SIG-M5 (cell line): ENCODE measurements at regions not wholly inside any gene's neighbourhood (a gene's known extent, or its start where the extent isn't known, plus 50 kb on each side); places are given as distances from the start of the nearest gene placed in this dataset.
"Not testable (repeated sequence)": the region's sequence is repeated elsewhere in the genome, so short reads cannot be mapped to it uniquely, and the experiment has no call there.

ENCODE experiments used
- DNase-seq: peaks from one replicate; lab custom pipeline; 2025; lab: John Stamatoyannopoulos, UW

DNA sequence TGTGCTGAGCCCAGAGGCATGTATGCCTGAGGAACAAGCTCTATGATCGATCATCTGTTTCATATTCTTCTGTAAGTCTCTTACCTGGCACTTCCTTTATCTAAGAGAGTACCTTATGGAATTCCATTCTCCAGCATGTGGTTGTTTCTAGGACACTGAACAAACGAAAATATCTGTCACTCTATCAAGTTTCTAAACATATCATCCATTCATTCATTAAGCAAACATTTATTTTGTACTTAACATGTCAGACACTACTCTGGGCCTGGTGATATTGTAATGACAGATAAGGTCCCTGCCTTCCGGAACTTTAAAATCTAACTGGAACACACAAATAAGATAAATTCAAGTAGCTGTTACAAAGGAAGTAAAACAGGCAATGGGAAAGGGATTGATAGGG lies 477.1 kb downstream of the IGSF11 start:
- DNase-seq = no peak

DNA sequence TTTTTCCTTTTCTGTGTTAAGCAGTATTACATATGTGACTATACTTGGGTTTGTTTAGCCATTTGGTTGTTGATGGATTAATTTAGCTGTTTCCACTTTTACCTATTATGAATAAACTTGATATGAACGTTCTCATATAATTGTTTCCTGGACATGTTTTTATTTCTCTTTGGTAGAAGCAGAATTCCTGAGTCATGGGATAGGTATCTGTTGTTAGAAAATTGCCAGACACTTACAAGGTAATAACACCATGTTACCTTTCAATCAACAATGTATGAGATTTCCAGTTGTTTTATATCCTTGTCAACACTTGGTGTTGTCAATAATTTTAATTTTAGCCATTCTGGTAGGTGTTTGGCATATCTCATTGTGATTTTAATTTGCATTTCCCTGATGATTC lies 475.4 kb downstream of the IGSF11 start:
- DNase-seq = no peak

DNA sequence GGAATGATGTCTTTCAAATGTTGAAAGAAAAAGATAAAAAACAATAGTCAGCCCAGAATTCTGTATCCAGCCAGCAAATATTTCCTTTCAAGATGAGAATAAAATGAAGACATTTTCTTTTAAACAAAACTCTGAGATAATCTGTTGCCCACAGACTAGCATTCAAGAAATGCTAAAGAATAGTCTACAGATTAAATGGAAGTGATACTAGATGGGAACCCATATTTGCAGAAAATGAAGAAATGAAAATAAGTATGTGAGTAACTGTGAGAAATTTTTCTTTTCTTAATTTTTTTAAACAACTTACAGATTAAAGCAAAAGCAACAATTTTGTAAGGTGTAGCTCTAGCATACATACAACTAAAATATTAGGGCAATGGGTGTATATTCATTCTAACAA lies 469.8 kb downstream of the IGSF11 start:
- no peak for DNase-seq

DNA sequence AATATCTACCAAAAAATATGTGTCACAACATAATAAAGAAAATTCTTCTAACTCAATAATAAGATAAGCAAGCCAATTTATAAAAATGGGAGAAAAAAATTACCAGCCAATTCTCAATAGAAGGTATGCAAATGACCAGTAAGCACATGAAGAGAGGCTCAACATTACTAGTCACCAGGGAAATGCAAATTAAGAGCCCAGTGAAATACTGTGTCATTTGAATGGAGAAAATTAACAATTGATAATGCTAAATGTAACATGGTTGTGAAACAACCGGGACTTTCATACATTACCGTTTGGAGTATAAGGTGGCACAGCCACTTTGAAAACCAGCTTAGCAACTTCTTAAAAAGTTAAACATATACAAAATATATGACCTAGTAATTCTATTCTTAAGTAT lies 460.7 kb downstream of the IGSF11 start:
- no peak for DNase-seq

DNA sequence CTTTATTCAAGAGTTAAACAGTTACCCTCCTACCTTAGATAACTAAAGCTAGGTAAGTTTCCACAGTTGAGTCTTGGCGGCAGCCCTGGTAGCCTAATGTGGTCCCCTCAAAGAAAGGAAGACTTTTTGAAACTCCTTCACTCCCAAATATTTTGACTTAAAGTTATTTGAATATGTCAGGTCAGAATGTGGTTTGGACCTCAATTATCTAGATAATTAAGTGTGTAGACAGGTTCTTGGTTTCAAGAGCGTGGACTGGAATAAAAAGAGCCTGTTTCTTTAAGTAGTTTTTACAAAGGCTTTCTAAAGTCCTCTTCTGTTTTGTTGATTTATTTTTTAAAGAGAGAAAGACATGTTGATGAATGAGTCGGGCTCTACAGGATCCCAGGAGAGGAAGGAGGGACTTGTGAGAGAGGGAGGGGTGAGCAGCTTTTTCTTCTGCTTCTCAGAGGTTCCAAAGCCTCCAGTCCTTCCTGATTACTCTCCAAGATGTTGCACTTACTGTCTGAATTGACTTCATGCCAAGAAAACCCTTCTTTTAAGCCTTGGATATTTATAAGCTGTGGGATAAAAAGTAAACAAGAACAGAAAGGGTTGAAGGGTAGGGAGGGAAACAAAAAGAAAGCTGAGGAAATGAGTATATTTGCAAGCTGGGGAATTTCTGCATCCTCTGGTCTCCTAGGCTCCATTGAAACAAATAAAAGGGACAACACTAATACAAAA lies 457.4 kb downstream of the IGSF11 start:
- no peak for DNase-seq

DNA sequence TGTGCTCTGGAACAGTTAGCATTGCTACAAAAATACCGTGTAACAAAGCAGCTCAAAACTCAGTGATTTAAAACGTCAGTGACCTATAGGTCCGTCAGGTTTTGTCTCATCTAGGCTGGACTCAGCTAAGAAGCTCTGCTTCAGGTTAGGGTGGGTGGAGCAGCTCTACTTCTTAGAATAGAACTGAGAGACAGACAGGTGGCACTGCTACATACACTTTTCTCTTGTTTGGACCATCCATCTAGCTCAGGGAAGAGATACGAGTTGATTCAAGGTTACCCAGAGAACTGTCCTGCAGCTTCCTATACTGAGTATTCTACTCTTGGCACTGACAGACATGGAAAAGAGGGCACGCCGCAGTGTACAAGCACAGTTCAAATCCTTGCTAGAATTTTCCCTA lies 456.1 kb downstream of the IGSF11 start:
- DNase-seq = no peak

DNA sequence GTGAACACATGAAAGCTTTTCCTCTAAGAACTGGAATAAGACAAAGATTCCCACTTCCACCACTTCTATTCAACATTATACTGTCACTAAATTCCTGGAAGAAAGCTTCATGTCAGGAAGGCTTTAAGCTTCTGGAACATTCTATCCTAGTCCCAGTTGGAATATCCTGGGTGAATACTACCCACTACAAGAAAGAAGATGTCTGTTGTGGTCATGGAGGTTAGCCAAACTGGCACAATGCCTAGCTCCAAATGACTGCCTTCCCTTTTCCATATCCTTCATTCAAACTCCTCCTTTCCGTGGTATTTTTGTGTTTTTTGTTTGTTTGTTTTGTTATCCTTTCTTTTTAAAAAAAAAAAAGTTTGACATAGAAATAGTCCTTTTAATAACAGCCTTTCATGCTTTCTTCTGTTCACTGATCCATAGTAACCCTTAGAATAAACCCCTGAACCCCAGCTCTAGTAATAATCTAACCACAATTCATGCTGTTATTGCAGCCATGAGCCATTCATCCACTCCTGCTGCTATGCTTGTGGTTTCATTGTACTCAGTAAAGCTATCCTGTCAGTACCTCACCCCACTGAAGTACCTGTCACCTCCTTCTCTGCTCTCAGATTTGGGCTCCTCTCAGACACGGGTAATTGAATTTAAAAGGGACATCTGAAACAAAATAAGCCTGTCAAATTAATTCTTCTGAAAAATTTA lies 447.5 kb downstream of the IGSF11 start:
- no peak for DNase-seq

DNA sequence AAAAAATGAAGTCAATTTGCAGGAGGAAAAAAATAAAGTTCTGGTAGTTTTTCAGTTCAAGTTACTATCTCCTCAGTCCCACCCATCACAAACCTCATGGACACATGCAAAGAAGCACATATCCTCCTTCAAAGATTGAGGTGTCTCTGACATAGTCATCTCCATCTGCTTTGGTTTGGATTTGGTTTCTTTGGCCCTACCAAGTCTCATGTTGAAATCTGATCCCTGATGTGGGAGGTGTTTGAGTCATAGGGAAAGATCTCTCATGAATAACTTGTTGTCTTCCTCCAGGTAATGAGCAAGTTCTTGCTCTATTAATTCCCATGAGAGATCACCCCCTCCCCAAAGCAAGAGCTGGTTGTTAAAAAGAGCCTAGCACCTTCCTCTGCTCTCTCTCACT lies 446.8 kb downstream of the IGSF11 start:
- no peak for DNase-seq

DNA sequence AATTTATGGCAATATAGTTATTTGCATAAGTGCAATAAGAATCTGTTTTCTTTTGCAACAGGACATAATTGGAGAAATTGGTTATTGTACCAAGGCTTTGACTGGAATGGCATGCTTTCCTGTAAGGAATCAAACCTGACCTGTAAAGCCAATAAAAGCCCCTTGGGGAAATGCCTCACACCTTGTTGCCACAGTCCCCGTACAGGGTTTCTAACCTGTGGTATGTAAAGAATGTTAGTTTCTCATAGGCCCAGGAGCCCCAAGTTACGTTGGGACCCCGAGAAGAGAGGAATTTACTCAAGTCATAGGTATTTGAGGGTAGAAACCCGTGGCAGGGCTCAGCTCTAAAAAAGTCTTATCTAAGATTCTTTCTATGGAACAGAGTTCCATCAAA lies 441.4 kb downstream of the IGSF11 start:
- no peak for DNase-seq

DNA sequence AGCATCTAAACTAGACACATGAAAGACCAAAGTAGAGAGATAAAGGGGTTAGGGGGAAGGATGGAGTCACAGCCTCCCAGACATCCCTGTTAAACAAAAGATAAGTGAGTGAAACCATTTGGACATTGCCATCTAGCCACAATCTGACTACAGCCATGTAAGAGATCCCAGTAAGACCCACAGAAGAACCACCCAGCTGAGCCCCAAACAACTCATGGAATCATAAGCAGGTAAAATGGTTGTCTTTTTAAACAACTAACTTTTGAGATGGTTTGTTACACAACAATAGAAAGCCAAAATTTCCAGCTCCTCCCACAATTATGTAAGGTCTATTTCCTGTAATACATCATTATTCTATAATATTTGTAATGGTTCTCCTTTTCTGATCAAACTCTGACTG lies 437.5 kb downstream of the IGSF11 start:
- no peak for DNase-seq

DNA sequence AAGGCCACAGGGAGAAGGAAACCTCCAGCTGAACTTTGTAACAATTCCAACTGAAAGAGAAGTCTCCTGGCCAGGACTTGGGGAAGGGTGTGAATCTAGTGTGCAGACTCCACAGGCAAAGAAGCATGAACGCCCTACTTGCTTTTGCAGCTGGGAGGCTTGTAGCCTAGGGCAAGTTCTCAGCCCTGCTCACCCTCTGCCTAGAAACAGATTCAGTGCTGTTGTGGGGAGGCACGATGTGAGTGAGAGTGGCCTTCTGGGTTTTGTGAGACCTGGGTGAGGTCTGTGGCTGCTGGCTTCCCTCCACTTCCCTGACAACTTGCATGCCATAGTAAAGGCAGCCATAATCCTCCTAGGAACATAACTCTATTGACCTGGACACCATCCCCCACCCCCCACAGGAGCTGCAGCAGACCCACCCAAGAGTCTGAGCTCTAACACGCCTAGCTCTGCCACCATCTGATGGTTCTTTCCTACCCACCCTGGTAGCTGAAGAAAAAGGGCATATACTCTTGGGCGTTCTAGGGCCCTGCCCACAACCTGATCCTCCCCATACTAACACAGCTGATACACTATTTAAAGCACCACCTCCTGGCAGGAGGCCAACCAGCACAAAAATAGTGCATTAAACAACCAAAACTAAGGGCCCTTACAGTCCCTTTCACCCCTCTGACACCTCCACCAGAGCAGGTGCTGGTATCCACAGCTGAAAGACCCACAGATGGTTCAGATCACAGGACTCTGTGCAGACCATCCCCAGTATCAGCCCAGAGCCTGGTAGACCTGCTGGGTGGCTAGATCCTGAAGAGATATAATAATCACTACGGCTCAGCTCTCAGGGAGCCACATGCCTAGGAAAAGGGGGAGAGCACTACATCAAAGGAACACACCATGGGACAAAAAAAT lies 426.5 kb downstream of the IGSF11 start:
- DNase-seq = no peak

DNA sequence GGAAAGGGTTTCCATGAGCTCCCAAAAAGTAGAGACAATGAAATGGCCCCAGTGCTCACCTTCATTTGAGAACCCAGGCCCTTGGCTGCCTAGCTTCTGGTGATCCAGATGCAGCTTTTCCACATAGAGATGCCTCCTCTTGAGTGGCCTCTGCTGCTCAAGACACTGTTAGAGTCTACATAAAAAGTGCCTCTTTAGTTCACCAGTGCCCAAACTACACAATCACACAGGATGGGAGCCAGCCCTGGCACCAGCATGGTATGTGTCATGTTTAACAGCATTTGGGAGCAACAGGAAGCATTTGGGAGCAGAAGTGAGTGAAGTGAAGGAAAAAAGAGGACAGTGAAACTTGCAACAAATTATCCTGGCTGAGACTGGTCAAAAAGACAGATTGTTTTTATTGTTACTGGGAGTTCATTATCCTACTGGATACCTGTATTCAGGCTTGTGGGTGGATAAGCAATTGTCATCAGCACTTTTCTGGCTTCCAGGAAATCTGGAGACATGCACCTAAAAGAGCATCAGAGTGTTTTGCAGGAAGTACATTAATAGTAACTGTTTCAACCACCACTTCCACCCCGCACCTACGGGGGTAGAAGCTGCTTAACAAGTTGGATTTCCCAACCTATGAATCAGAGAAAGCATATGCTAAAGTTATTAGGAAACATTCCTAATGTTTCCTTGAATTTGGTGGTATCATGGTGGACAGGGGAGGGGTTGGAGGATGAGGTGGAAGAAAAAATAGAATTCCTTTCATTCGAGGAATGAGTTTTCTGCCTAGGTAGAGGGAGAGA lies 416.2 kb downstream of the IGSF11 start:
- no peak for DNase-seq

DNA sequence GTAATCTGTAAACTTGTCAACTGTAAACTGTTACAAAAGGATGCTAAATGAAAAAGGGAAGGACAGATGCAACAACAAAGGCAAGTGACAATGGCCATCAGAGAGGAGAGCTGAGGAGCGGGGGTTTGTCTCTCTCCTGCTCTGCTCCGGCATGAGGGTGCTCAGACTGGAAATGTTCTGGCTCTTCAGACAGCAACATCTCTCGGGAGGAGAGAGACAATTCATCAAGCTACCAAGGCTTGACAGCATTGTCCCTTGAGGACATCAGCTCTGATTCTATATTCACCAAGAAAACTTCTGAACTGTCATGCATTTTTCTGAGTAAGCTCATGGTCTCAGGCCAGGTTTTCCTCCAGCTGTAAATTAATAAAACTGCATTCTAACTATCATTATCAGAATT lies 408.2 kb downstream of the IGSF11 start:
- no peak for DNase-seq

DNA sequence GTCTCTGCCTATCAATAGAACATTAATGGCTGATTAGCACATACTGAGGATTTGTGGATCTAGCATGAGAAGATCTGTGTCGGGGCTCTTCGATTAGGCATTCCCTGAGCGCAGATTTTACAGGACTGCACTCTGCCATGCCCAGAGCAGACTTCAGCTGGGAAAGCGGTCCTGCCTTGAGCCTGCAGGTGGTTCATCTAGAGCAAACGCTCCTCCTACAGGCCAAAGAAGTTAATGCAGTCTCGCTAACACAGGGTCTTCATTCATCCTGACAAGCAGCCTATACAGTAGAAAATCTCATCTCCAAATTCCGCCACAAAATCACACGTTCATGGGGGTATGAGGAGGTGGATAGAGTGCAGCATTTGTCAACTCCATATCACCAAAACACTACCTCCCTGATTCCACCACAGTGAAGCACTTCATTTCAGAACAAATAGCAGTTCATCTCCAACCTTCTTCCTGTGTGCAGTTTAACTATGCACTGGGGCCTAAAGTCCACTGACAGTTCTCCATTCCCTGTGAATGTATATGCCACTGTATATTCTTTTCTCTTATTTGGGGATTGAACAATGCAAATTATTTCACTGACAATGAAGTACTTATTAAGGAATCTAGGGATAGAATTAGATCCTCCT lies 405.8 kb downstream of the IGSF11 start:
- peak; percentile 10 for DNase-seq

DNA sequence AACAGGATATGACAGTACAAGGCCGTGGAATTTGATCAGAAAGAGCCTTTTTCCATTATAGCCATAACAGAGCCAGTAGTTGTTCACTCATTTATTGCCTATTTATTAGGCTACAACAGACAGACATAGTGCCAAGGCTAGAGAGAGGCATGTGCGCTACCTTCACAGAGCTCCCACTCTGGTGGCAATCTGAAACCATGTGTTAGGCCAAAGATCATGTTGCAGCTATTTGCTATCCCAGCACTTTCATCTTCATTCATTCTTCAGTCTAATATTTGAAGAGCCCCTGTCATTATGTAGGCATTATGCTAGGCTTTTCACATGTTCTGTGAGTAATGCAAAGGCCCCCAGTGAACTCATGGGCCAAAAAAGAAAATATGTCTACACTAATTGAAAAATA lies 404.8 kb downstream of the IGSF11 start:
- no peak for DNase-seq

DNA sequence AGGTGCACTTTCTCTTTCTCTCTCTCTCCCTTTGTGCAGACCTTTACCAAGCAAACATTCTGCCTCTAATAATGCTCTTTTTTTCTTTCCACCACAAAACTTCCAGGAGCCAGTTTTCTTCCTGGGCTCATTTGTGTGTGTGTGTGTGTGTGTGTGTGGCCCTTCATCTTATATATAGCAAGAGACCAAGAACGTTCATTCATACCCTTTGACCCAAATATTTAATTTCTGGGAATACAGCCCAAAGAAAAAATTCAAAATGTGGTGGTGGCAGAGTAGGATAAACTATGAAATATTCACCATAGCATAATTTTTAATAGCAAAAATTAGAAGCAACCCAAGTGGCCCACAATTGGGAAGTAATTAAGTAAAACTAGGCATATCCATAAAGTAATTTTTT lies 398.9 kb downstream of the IGSF11 start:
- DNase-seq = no peak

DNA sequence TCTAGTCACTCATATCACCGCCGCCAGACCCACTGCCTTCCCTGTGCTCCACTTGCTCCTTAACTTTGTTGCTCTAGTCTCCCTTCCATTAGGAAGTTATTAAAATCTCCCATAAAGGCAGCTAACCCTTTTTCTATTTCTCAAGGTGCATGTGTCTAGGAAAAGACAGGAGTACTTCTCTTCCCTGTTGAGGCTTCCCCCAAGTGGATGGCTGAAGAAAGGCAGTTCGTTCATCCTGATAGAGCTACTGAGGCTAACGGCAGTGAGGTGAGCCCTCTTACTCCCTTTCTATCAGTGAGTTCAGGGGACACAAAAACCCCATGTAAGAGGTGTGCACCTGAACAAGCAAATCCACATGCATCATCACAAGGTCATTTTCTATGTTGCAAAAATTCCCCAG lies 397.8 kb downstream of the IGSF11 start:
- DNase-seq = no peak

DNA sequence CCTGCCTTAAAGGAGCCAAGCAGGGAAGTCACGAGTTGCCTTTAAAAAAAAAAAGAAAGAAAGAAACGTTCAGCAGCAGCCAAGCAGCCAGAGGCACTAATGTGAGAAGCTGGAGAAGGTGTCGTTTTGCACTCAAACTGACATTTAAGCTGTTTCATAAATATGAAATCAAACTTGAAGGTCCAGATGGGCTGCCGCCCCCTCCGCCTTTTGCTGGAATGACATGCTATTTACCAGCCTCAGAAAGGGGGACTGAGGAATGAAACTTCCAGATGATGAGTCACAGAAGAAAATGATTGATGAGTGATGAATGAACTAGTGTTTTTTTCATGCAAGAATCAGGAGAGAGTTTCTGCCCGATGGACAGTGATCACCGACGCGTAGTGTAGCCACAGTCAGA lies 396.8 kb downstream of the IGSF11 start:
- DNase-seq = no peak

DNA sequence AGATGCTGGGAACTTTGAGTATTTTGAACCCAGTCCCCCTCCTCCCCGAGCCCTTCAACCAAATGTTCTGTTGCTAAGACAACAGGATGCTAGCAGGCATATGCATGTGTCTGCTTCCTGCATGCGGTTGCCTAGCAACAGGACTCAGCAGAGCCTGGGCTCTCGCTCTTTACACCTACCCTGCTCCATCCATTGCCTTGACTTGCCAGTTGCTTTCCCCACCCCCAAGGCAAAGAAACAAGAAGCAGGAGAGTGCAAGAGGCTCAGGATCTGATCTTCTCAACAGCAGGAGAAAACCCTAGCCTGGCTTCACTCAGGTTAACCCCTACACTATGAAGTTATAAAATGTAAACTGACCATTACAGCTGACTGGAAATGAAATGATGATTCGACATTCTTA lies 393.0 kb downstream of the IGSF11 start:
- DNase-seq = no peak

DNA sequence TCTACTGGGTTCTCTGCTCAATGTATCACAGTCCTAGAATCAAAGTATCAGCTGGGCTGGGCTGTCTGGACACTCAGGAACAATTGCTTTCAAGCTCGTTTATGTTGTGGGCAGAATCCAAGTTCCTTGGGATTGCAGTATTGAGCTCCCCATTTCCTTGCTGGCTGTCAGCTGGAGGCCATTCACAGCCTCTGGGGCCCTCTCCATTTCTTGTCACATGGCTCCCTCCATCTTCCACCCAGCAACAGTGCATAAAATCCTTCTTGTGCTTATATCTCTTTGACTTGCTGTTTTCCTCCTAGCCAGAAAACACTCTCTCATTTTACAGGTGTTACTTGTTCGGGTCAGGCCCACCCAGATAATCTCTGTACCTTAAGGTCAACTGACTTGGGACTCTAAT lies 363.5 kb downstream of the IGSF11 start:
- no peak for DNase-seq

DNA sequence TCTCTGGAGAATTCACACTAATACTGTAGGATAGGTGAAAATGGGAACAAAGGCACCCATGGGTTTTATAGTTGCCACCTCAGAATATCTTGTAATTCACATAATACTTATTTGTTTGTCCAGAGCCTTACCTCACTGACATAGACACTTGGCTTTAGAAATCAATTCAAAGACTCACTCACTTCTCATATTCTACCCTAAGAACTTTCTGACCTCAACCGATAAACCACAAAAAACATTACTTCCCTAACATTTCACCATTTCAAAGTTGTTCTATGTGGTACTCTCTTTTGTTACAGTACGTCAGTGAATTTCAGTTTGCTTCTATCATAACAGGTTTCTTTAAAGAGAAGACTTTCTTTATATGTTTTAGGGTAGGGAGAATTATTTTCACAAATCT lies 359.3 kb downstream of the IGSF11 start:
- DNase-seq = no peak

DNA sequence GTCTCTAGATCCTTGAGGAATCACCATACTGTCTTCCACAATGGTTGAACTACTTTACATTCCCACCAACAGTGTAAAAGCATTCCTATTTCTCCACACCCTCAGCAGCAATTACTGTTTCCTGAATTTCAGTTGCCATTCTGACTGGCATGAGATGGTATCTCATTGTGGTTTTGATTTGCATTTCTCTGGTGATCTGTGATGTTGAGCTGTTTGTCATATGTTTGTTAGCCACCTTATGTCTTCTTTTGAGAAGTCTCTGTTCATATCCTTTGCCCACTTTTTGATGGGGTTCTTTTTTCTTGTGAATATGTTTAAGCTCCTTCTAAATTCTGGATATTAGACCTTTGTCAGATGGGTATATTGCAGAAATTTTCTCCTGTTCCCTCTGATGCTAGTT lies 356.0 kb downstream of the IGSF11 start:
- DNase-seq = not testable (repeated sequence)
